ENCODE measurements at regions not wholly inside any gene's neighbourhood (a gene's known extent, or its start where the extent isn't known, plus 50 kb on each side); places are given as distances from the start of the nearest gene placed in this dataset.

DNA sequence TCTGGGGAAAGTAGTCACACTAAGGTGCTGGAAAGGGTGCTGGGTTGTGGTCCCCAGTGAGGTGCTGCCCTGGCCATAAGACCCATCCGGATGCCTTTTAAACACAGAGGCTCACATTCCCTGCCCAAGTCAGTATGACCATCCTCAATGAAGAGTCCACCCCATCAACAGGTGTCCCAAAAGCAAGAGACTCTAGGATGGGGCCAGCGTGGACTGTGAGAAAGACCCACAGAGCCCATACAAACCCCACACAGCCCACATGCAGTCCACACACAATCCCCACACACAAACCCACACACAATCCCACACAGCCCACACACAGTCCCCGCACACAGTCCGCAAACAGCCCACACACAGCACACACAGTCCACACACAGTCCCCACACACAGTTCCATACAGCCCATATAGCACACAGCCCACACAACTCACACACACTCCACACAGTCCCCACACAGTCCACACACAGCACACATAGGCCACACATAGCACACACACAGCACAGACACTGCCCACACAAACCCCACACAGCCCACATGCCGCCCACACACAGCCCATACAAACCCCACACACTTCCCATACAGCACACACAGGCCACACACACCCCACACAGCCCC, 241.4 kb upstream of the SALL3 start:
- DNase-seq (ENCODE audit: low spot score in 2 of 2), result peak in 1 of 2 donors; percentile 62
- 88 to 91% methylated on average over 5 of the region's 5 CpGs for whole genome bisulfite sequencing, 2 donors
- H3K4me3 ChIP-seq (ENCODE audit: low read depth, poor library complexity, severe bottlenecking), result no peak overlapping the region
- intact Hi-C loops (cut with DNase I; ENCODE audit: low total_unique reads), result no loop called here
- TF ChIP-seq POLR2A (IDR thresholded peaks at IDR 0.05), result no peak
- TF ChIP-seq, protein P1, sequence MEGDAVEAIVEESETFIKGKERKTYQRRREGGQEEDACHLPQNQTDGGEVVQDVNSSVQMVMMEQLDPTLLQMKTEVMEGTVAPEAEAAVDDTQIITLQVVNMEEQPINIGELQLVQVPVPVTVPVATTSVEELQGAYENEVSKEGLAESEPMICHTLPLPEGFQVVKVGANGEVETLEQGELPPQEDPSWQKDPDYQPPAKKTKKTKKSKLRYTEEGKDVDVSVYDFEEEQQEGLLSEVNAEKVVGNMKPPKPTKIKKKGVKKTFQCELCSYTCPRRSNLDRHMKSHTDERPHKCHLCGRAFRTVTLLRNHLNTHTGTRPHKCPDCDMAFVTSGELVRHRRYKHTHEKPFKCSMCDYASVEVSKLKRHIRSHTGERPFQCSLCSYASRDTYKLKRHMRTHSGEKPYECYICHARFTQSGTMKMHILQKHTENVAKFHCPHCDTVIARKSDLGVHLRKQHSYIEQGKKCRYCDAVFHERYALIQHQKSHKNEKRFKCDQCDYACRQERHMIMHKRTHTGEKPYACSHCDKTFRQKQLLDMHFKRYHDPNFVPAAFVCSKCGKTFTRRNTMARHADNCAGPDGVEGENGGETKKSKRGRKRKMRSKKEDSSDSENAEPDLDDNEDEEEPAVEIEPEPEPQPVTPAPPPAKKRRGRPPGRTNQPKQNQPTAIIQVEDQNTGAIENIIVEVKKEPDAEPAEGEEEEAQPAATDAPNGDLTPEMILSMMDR (IDR thresholded peaks at IDR 0.05), result no peak

DNA sequence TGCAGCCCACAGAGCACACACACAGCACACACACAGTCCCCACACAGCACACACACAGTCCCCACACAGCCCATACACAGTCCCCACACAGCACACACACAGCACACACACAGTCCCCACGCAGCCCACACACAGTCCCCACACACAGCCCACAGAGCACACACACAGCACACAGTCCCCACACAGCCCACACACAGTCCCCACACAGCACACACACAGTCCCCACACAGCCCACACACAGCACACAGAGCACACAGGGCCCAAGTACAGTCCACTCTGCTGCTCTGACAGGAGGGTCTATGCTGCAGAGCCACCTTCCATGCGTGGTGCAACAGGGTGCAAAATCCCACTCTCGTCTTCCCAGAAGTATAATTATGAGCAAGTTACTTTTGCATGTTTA, 240.5 kb upstream of the SALL3 start:
- peak in 1 of 2 donors; percentile 39 for DNase-seq (ENCODE audit: low spot score in 2 of 2)
- intact Hi-C loops (cut with DNase I; ENCODE audit: low total_unique reads), result no loop called here
- WGBS, 2 donors, result 89 to 95% methylated on average over 3 of the region's 3 CpGs
- TF ChIP-seq, protein P1 (IDR thresholded peaks at IDR 0.05), result no peak
- TF ChIP-seq POLR2A (IDR thresholded peaks at IDR 0.05), result no peak
- H3K4me3 ChIP-seq (ENCODE audit: low read depth, poor library complexity, severe bottlenecking), result no peak overlapping the region

DNA sequence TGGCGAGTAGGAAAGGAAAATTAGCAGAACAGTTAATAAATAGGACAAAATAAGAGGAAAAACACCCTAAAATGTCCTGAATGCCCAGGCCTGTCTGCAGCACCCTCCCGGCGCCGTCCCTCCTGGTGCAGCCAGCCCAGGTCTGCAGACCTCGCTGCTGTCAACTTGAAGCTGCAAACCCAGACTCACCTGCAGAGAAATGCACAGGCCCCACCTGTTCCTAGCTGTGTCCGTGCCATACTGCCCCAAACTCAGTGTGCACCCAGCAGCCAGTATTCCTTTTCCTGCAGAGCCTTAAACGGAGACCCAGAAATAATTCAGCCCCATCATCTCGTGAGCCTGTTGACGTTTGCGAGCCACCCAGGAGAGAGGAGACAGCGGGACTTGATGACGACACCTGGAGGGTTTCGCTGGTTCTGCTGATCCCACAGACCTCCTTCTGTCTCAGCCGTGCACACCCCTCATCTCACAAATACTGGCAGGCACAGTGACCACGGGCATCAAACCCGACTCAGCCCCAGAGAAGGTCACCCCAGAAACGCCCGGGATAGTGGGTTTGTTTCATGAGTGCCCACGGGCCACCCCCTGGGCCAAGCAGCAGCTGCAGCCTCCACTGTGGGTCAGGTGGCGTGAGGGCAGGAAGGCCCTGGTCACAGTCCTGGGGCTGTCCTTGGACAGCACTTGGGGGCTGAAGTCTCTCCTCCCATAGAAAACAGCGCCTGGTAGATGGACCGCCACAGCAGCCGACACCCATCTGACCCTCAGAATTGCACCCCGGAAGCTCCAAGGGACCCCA, 239.5 kb upstream of the SALL3 start:
- intact Hi-C loops (cut with DNase I; ENCODE audit: low total_unique reads), result no loop called here
- WGBS, 2 donors, result 88 to 89% methylated on average over 23 of the region's 24 CpGs
- TF ChIP-seq POLR2A (IDR thresholded peaks at IDR 0.05), result no peak
- TF ChIP-seq, protein P1 (IDR thresholded peaks at IDR 0.05), result no peak
- peak in 1 of 2 donors; percentile 66 for DNase-seq (ENCODE audit: low spot score in 2 of 2)
- H3K4me3 ChIP-seq (ENCODE audit: low read depth, poor library complexity, severe bottlenecking), result no peak overlapping the region

DNA sequence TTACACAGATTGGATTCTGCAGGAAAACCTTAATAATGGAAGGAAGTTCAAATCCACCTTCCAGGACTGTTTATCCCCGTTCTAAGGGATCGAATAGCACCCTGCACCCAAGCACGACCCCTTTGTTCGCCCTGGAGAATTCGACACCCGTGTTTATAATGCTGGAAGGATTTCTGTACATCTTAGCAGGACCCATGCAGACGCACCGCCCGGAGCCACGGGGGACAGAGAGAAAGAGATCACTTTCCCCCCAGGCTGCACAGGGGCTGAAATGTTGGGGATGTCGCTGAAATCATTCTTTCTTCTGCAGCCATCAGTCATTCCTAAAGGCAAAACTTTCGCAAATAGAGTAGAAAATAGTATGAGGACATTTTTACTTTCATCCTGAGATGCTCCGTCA, 238.7 kb upstream of the SALL3 start:
- 72 to 75% methylated on average over 13 of the region's 13 CpGs for WGBS, 2 donors
- DNase-seq (ENCODE audit: low spot score in 2 of 2), result peak in 1 of 2 donors; percentile 63
- no peak overlapping the region for H3K4me3 ChIP-seq (ENCODE audit: low read depth, poor library complexity, severe bottlenecking)
- intact Hi-C loops (cut with DNase I; ENCODE audit: low total_unique reads), result no loop called here
- TF ChIP-seq POLR2A (IDR thresholded peaks at IDR 0.05), result no peak
- TF ChIP-seq, protein P1 (IDR thresholded peaks at IDR 0.05), result no peak

DNA sequence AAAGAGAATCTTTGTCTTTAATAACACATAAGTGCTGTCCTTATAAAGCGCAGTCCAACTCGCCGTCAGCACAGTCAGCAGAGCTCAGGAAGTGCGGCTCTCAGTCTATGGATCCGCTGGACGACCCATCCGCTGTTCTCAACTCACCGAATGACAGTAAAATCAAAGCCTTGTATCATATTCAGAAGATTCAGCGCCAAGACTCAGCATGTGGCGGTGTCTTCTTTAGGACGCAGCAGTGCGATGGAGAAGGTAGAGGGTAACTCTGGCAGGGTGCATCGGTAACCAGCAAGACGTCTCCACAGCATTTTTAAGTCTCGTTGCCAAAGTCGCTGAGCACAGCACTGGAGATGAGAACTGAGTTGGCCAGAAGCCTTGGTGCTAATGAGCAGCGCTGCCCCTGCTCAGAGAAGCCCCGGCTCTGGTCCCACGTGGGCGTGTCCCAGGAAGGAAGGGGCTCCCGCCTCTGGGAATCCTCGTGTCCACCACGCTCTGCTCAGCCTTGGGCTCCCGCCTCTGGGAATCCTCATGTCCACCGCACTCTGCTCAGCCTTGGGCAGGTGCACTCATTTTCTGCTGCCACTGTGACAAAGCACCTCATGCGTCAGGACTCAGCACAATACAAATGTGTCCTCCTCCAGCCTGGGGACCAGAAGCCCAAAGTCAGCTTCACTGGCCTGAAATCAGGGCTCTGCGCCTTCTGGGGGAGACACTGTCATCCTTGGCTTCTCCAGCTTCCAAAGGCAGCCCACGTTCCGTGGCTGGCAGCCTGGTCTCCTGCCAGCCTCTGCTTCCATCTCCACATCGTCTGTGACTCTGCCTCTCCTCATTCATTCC, 238.0 kb upstream of the SALL3 start:
- no peak overlapping the region for H3K4me3 ChIP-seq (ENCODE audit: low read depth, poor library complexity, severe bottlenecking)
- intact Hi-C loops (cut with DNase I; ENCODE audit: low total_unique reads), result no loop called here
- DNase-seq (ENCODE audit: low spot score in 2 of 2), result peak in 1 of 2 donors; percentile 75
- TF ChIP-seq, protein P1 (IDR thresholded peaks at IDR 0.05), result no peak
- TF ChIP-seq POLR2A (IDR thresholded peaks at IDR 0.05), result no peak
- 85 to 86% methylated on average over 29 to 30 of the region's 30 CpGs for WGBS, 2 donors
